HCT116 (cell line): ENCODE measurements at regions not wholly inside any gene's neighbourhood (a gene's known extent, or its start where the extent isn't known, plus 50 kb on each side); places are given as distances from the start of the nearest gene placed in this dataset.

ENCODE experiments used
- ATAC-seq: fragments of 200-7000 bp; cut with Tn5 transposase; 2 replicates; pipeline ENCODE4 v1.9.1; 2020; ENCODE audit warnings: mild to moderate bottlenecking, moderate library complexity
- BruUV-seq: library from RNA; stranded (reverse); fragments of 400-500 nt; replicated peaks from 2 replicates; lab custom pipeline; 2021; lab: Mats Ljungman, UMichigan
- CTCF ChIA-PET: fragments of 300-600 bp; sonication (Branson Sonifier 250); formaldehyde crosslinking; loops from one replicate; lab custom pipeline; 2021; ENCODE audit warnings: antibody characterized with exemption; lab: Charles Lee
- POLR2A ChIA-PET: fragments of 300-600, 350-600 bp; sonication (Branson Sonifier 250); formaldehyde crosslinking; loops from one replicate; lab custom pipeline; 2021; ENCODE audit warnings: antibody characterized with exemption; lab: Charles Lee
- RAD21 ChIA-PET, 2 experiments: fragments of 300-600 bp; sonication (Branson Sonifier 250); formaldehyde crosslinking; loops; one replicate each; lab custom pipeline; 2023; ENCODE audit warnings: low total read pairs in 2 of 2; ENCODE audit not compliant: uncharacterized antibody in 2 of 2, unreplicated experiment in 2 of 2, low non-redundant PET in 1 of 2; lab: Charles Lee
- DNase-seq: peaks from one replicate; pipeline ENCODE4 v3.0.0-alpha.2; 2010; ENCODE audit warnings: low read depth, low spot score
- H2AFZ ChIP-seq: fragments of 200-600 bp; shearing (Covaris generic), sonication (generic); 2 replicates; pipeline ENCODE4 v1.6.1; 2017; ENCODE audit warnings: low read depth, mixed run types, mixed read lengths, antibody characterized with exemption, low read length; ENCODE audit not compliant: poor library complexity, severe bottlenecking
- H3K27ac ChIP-seq: 2 replicates; pipeline ENCODE4 v1.5.1; 2012; ENCODE audit warnings: low read depth, low read length
- H3K27me3 ChIP-seq: fragments of 200-600 bp; sonication (generic); 2 replicates; pipeline ENCODE4 v1.6.1; 2016; ENCODE audit warnings: mixed run types, low read length, mixed read lengths; ENCODE audit not compliant: insufficient read depth
- H3K36me3 ChIP-seq, 2 experiments: fragments of 200-500 bp in 1 of 2; fragments of 200-600 bp in 1 of 2; sonication (Bioruptor generic) in 1 of 2; sonication (generic) in 1 of 2; 2 replicates each; pipeline versions ENCODE4 v1.5.1 to v1.6.1; 2014 to 2016; ENCODE audit warnings: low read length in 2 of 2, inconsistent platforms in 1 of 2, mixed read lengths in 1 of 2, mixed run types in 1 of 2; ENCODE audit not compliant: insufficient read depth in 2 of 2, control insufficient read depth in 1 of 2
- H3K4me1 ChIP-seq, 2 experiments: fragments of 200-600 bp in 1 of 2; sonication (generic) in 1 of 2; 2 replicates each; pipeline versions ENCODE4 v1.5.1 to v1.6.1; 2012 to 2017; ENCODE audit warnings: low read length in 2 of 2, inconsistent platforms in 1 of 2, mild to moderate bottlenecking in 1 of 2, mixed read lengths in 1 of 2, mixed run types in 1 of 2, moderate library complexity in 1 of 2; ENCODE audit not compliant: insufficient read depth in 2 of 2, control insufficient read depth in 1 of 2
- H3K4me2 ChIP-seq: fragments of 200-600 bp; sonication (generic); 2 replicates; pipeline ENCODE4 v1.6.1; 2017; ENCODE audit warnings: mixed run types, low read length, mixed read lengths
- H3K4me3 ChIP-seq, 2 experiments: fragments of 200-600 bp in 1 of 2; sonication (generic) in 1 of 2; replicated peaks in 1 of 2; 2 replicates each; pipeline ENCODE4 v1.5.1; 2011 to 2016; ENCODE audit warnings: low read length in 2 of 2, control low read depth in 1 of 2, low read depth in 1 of 2, mild to moderate bottlenecking in 1 of 2, mixed read lengths in 1 of 2, mixed run types in 1 of 2
- H3K79me2 ChIP-seq: fragments of 200-600 bp; sonication (generic); 2 replicates; pipeline ENCODE4 v1.6.1; 2017; ENCODE audit warnings: mild to moderate bottlenecking, mixed run types, low read length, moderate library complexity, mixed read lengths; ENCODE audit not compliant: insufficient read depth
- H3K9ac ChIP-seq: fragments of 200-600 bp; sonication (generic); 2 replicates; pipeline ENCODE4 v1.6.1; 2016; ENCODE audit warnings: low read length, mixed read lengths
- H3K9me2 ChIP-seq: fragments of 200-600 bp; sonication (generic), shearing (Covaris generic); 2 replicates; pipeline ENCODE4 v1.6.1; 2017; ENCODE audit warnings: mixed run types, mild to moderate bottlenecking, moderate library complexity; ENCODE audit not compliant: insufficient read depth
- H3K9me3 ChIP-seq, 2 experiments: fragments of 200-500 bp in 1 of 2; fragments of 200-600 bp in 1 of 2; sonication (Bioruptor generic) in 1 of 2; sonication (generic) in 1 of 2; 2 replicates each; pipeline ENCODE4 v1.6.1; 2014 to 2017; ENCODE audit warnings: low read length in 2 of 2, mixed read lengths in 2 of 2, inconsistent platforms in 1 of 2, low read depth in 1 of 2, mild to moderate bottlenecking in 1 of 2, mixed run types in 1 of 2, moderate library complexity in 1 of 2; ENCODE audit not compliant: control insufficient read depth in 1 of 2, insufficient read depth in 1 of 2
- H4K20me1 ChIP-seq: fragments of 200-600 bp; sonication (generic), shearing (Covaris generic); 2 replicates; pipeline ENCODE4 v1.6.1; 2017; ENCODE audit warnings: mixed run types, mild to moderate bottlenecking, moderate library complexity; ENCODE audit not compliant: insufficient read depth
- EGR1 ChIP-seq: IDR thresholded peaks from 2 replicates; pipeline ENCODE4 v1.6.1; 2012; ENCODE audit warnings: low read depth
- EZH2 ChIP-seq: fragments of 200-600 bp; sonication (generic); IDR thresholded peaks from 2 replicates; pipeline ENCODE4 v1.6.1; 2017; ENCODE audit warnings: antibody characterized with exemption, mixed run types
- EZH2phosphoT487 ChIP-seq: fragments of 200-600 bp; IDR thresholded peaks from 2 replicates; pipeline ENCODE4 v1.6.1; 2018; ENCODE audit warnings: antibody characterized with exemption, borderline replicate concordance
- POLR2AphosphoS5 ChIP-seq: IDR thresholded peaks from 2 replicates; pipeline ENCODE4 v1.6.1; 2011; ENCODE audit warnings: mild to moderate bottlenecking, low read depth, low read length, moderate library complexity
- RAD21 ChIP-seq: IDR thresholded peaks from 2 replicates; pipeline ENCODE4 v1.6.1; 2012; ENCODE audit warnings: low read depth, mild to moderate bottlenecking
- SRF ChIP-seq: IDR thresholded peaks from 2 replicates; pipeline ENCODE4 v1.6.1; 2012; ENCODE audit warnings: low read depth
- TCF7L2 ChIP-seq: IDR thresholded peaks from 2 replicates; pipeline ENCODE4 v1.7.0; 2011; ENCODE audit warnings: borderline replicate concordance, inconsistent platforms; ENCODE audit not compliant: insufficient read depth, insufficient read length; ENCODE audit errors: extremely low read depth
- YY1 ChIP-seq: IDR thresholded peaks from 2 replicates; pipeline ENCODE4 v1.6.1; 2011; ENCODE audit warnings: low read length, low read depth, moderate library complexity, mild to moderate bottlenecking; ENCODE audit not compliant: insufficient replicate concordance; ENCODE audit errors: extremely low read depth
- ZFX ChIP-seq: fragments of 450-650 bp; IDR thresholded peaks from 2 replicates; pipeline ENCODE4 v1.6.1; 2017
- intact Hi-C: fragments of 100-400 bp; cut with micrococcal nuclease; formaldehyde crosslinking; loops from 2 replicates; pipeline ENCODE4 v1.10.0; 2022
- TF ChIP-seq, protein P1 (sequence below), 3 experiments: fragments of 200-600 bp in 1 of 3; sonication (generic) in 1 of 3; IDR thresholded peaks in 2 of 3; conservative IDR thresholded peaks in 1 of 3; 2 replicates each; pipeline ENCODE4 v1.5.1; 2012 to 2017; ENCODE audit warnings: low read depth in 2 of 3, low read length in 2 of 3, antibody characterized with exemption in 1 of 3, borderline replicate concordance in 1 of 3, control low read depth in 1 of 3, mild to moderate bottlenecking in 1 of 3, mixed read lengths in 1 of 3, mixed run types in 1 of 3, moderate library complexity in 1 of 3; ENCODE audit not compliant: insufficient read depth in 1 of 3
- TF ChIP-seq, protein P2 (sequence below): IDR thresholded peaks from 2 replicates; pipeline ENCODE4 v1.6.1; 2012
- TF ChIP-seq, protein P3 (sequence below): IDR thresholded peaks from 2 replicates; pipeline ENCODE4 v1.6.1; 2012; ENCODE audit warnings: low read depth

DNA sequence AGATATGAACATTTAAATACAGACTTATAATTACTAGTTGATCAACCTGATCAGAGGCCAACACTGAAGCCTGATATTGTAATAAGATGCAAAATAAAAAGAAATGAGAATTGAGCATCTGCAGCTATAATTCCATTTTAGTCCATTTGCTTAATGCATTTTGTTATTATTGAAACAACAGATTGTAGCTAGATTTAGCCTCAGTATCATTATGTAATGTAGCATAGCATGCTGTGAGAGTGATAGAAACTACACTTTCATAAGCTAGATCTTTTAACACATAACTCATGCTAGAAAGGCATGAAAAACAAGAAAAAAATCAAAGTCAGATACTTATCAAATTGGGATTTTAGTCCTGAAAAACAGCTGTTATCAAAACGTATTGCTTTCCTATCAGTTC lies 292.7 kb upstream of the ADARB2 start:
- intact Hi-C loops: no loop called here
- Histone ChIP-seq H3K9ac (no peak overlapping the region), H4K20me1 (no peaks in the 10 kb centered on the region), H2AFZ (no peak overlapping the region), H3K27ac (no peak overlapping the region), H3K4me1 (no peaks in the 10 kb centered on the region), H3K27me3 (no peaks in the 10 kb centered on the region), H3K36me3 (no peaks in the 10 kb centered on the region), H3K4me2 (no peak overlapping the region), H3K9me2 (no peaks in the 10 kb centered on the region), H3K9me3 (no peaks in the 10 kb centered on the region; a peak in 1 of 4 replicates), H3K4me3 (no peak overlapping the region), H3K79me2 (no peaks in the 10 kb centered on the region)
- TF ChIP-seq ZFX (no peak), TCF7L2 (no peak), SRF (no peak)
- TF ChIP-seq, protein P1, sequence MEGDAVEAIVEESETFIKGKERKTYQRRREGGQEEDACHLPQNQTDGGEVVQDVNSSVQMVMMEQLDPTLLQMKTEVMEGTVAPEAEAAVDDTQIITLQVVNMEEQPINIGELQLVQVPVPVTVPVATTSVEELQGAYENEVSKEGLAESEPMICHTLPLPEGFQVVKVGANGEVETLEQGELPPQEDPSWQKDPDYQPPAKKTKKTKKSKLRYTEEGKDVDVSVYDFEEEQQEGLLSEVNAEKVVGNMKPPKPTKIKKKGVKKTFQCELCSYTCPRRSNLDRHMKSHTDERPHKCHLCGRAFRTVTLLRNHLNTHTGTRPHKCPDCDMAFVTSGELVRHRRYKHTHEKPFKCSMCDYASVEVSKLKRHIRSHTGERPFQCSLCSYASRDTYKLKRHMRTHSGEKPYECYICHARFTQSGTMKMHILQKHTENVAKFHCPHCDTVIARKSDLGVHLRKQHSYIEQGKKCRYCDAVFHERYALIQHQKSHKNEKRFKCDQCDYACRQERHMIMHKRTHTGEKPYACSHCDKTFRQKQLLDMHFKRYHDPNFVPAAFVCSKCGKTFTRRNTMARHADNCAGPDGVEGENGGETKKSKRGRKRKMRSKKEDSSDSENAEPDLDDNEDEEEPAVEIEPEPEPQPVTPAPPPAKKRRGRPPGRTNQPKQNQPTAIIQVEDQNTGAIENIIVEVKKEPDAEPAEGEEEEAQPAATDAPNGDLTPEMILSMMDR (IDR thresholded peaks at IDR 0.05 in 2 of 3, conservative IDR thresholded peaks at IDR 0.05 in 1 of 3; ENCODE audit: borderline replicate concordance in 1 of 3, insufficient read depth in 1 of 3, low read depth in 2 of 3, low read length in 2 of 3): no peak
- TF ChIP-seq, protein P2, sequence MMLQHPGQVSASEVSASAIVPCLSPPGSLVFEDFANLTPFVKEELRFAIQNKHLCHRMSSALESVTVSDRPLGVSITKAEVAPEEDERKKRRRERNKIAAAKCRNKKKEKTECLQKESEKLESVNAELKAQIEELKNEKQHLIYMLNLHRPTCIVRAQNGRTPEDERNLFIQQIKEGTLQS: no peak
- DNase-seq (no peak), ATAC-seq (no peak)
- ChIA-PET POLR2A (no interaction called here), CTCF (no interaction called here), RAD21 (no interaction called here)
- BruUV-seq: no TSS peak

DNA sequence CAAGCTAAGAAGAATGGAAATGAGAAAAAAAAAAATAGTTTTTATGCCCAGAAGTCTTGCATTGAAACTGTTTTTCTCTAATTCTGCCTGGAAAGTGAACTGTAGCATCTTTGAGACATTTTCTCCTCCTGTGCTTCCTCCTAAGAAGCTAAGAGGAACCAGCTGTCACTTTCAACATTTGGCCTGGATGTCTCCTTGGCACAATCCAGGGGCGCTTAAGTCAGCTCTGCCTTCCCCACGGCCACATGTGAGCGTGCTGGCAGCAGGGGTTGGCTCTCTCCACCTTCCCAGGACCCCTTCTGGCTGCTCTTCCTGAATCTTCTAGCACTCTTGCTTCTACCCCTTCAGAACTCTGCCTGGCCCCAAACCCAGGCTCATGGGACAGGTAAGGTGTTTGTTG lies 289.6 kb upstream of the ADARB2 start:
- Histone ChIP-seq H4K20me1 (no peaks in the 10 kb centered on the region), H3K4me1 (no peaks in the 10 kb centered on the region), H3K4me2 (no peak overlapping the region), H2AFZ (no peak overlapping the region), H3K27ac (no peak overlapping the region), H3K36me3 (no peaks in the 10 kb centered on the region), H3K79me2 (no peaks in the 10 kb centered on the region), H3K27me3 (no peaks in the 10 kb centered on the region), H3K9me2 (no peaks in the 10 kb centered on the region), H3K9ac (no peak overlapping the region), H3K9me3 (peaks cover 0 to 4% of the 10 kb centered on the region in 2 experiments; a peak in 1 of 4 replicates), H3K4me3 (no peak overlapping the region)
- RAD21 ChIA-PET: no interaction called here
- DNase-seq: no peak
- CTCF ChIA-PET: no interaction called here
- no peak for ATAC-seq
- POLR2A ChIA-PET: no interaction called here
- intact Hi-C loops: no loop called here
- no TSS peak for BruUV-seq
- TF ChIP-seq SRF: no peak
- TF ChIP-seq EZH2: no peak
- no peak for TF ChIP-seq RAD21
- TF ChIP-seq POLR2AphosphoS5: no peak
- TF ChIP-seq, protein P2: no peak
- no peak for TF ChIP-seq EGR1
- TF ChIP-seq, protein P3, sequence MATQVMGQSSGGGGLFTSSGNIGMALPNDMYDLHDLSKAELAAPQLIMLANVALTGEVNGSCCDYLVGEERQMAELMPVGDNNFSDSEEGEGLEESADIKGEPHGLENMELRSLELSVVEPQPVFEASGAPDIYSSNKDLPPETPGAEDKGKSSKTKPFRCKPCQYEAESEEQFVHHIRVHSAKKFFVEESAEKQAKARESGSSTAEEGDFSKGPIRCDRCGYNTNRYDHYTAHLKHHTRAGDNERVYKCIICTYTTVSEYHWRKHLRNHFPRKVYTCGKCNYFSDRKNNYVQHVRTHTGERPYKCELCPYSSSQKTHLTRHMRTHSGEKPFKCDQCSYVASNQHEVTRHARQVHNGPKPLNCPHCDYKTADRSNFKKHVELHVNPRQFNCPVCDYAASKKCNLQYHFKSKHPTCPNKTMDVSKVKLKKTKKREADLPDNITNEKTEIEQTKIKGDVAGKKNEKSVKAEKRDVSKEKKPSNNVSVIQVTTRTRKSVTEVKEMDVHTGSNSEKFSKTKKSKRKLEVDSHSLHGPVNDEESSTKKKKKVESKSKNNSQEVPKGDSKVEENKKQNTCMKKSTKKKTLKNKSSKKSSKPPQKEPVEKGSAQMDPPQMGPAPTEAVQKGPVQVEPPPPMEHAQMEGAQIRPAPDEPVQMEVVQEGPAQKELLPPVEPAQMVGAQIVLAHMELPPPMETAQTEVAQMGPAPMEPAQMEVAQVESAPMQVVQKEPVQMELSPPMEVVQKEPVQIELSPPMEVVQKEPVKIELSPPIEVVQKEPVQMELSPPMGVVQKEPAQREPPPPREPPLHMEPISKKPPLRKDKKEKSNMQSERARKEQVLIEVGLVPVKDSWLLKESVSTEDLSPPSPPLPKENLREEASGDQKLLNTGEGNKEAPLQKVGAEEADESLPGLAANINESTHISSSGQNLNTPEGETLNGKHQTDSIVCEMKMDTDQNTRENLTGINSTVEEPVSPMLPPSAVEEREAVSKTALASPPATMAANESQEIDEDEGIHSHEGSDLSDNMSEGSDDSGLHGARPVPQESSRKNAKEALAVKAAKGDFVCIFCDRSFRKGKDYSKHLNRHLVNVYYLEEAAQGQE: no peak
- no peak for TF ChIP-seq YY1
- TF ChIP-seq EZH2phosphoT487: no peak
